ENCODE measurements at regions not wholly inside any gene's neighbourhood (a gene's known extent, or its start where the extent isn't known, plus 50 kb on each side); places are given as distances from the start of the nearest gene placed in this dataset.
"Not testable (repeated sequence)": the region's sequence is repeated elsewhere in the genome, so short reads cannot be mapped to it uniquely, and the experiment has no call there.

DNA sequence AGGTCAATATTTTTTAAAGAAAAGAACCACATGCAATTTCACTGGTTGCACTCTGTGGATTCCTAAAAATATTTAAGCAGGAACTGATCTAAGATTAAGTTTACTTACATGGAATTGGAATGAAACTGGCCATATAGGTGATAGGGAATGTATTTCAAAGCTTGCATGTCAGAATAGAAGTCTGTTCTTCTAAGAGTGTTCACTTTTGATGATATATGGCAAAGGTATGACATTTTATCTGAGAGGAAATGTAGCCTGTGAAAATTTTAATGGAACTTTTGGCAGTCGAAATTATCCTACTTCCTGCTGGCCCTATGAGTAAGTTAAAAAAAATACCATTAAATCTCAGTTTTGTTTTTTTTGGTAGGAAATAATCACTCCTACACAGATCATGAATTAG, 1538.4 kb downstream of the CDY2B start:
- TF ChIP-seq, protein P1, sequence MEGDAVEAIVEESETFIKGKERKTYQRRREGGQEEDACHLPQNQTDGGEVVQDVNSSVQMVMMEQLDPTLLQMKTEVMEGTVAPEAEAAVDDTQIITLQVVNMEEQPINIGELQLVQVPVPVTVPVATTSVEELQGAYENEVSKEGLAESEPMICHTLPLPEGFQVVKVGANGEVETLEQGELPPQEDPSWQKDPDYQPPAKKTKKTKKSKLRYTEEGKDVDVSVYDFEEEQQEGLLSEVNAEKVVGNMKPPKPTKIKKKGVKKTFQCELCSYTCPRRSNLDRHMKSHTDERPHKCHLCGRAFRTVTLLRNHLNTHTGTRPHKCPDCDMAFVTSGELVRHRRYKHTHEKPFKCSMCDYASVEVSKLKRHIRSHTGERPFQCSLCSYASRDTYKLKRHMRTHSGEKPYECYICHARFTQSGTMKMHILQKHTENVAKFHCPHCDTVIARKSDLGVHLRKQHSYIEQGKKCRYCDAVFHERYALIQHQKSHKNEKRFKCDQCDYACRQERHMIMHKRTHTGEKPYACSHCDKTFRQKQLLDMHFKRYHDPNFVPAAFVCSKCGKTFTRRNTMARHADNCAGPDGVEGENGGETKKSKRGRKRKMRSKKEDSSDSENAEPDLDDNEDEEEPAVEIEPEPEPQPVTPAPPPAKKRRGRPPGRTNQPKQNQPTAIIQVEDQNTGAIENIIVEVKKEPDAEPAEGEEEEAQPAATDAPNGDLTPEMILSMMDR (IDR thresholded peaks at IDR 0.05), result not testable (repeated sequence)
- not testable (repeated sequence) for TF ChIP-seq POLR2A (IDR thresholded peaks at IDR 0.05)
